A673 (cell line): ENCODE measurements at regions not wholly inside any gene's neighbourhood (a gene's known extent, or its start where the extent isn't known, plus 50 kb on each side); places are given as distances from the start of the nearest gene placed in this dataset.
A peak's percentile ranks its signal among the peaks of the same experiment; 100 is the strongest.

ENCODE experiments used
- BruUV-seq: library from RNA; stranded (reverse); fragments of 400-500 nt; replicated peaks from 2 replicates; lab custom pipeline; 2021; lab: Mats Ljungman, UMichigan
- CTCF ChIA-PET: fragments of 300-600 bp; sonication (Branson Sonifier 250); formaldehyde crosslinking; loops from one replicate; lab custom pipeline; 2022; ENCODE audit warnings: antibody characterized with exemption; lab: Charles Lee
- POLR2A ChIA-PET: fragments of 300-600 bp; sonication (Branson Sonifier 250); formaldehyde crosslinking; loops from one replicate; lab custom pipeline; 2022; ENCODE audit warnings: antibody characterized with exemption; ENCODE audit not compliant: low non-redundant PET; lab: Charles Lee
- DNase-seq: peaks from one replicate; pipeline ENCODE4 v3.0.0-alpha.2; 2015; ENCODE audit warnings: low spot score
- H3K27ac ChIP-seq: fragments of 200-600 bp; sonication (generic); 2 replicates; pipeline ENCODE4 v1.5.1; 2016; ENCODE audit warnings: mixed run types, low read depth, mild to moderate bottlenecking, mixed read lengths, antibody characterized with exemption, low read length; ENCODE audit not compliant: poor library complexity, severe bottlenecking
- H3K27me3 ChIP-seq: fragments of 200-600 bp; sonication (generic); replicated peaks from 2 replicates; pipeline ENCODE4 v1.6.1; 2017; ENCODE audit warnings: mixed run types, low read depth, mild to moderate bottlenecking, mixed read lengths, antibody characterized with exemption, low read length; ENCODE audit not compliant: insufficient read depth, poor library complexity
- H3K36me3 ChIP-seq: fragments of 200-600 bp; sonication (generic); 2 replicates; pipeline ENCODE4 v1.6.1; 2016; ENCODE audit warnings: mixed run types, mild to moderate bottlenecking, mixed read lengths, antibody characterized with exemption, low read length; ENCODE audit not compliant: insufficient read depth, poor library complexity, severe bottlenecking
- H3K4me1 ChIP-seq: fragments of 200-600 bp; sonication (generic); 2 replicates; pipeline ENCODE4 v1.6.1; 2017; ENCODE audit warnings: mixed run types, mild to moderate bottlenecking, mixed read lengths, antibody characterized with exemption, low read length; ENCODE audit not compliant: insufficient read depth, poor library complexity, severe bottlenecking
- H3K4me3 ChIP-seq: fragments of 200-600 bp; sonication (generic); 2 replicates; pipeline ENCODE4 v1.5.1; 2016; ENCODE audit warnings: low read depth, mixed run types, mild to moderate bottlenecking, mixed read lengths, low read length; ENCODE audit not compliant: poor library complexity, severe bottlenecking
- H3K9me3 ChIP-seq: fragments of 200-600 bp; sonication (generic); 2 replicates; pipeline ENCODE4 v1.6.1; 2016; ENCODE audit warnings: mixed run types, low read depth, mild to moderate bottlenecking, mixed read lengths, antibody characterized with exemption, low read length; ENCODE audit not compliant: poor library complexity, severe bottlenecking
- EZH2 ChIP-seq: fragments of 200-600 bp; sonication (generic); IDR thresholded peaks from 2 replicates; pipeline ENCODE4 v1.6.1; 2017; ENCODE audit warnings: borderline replicate concordance, low read depth, mild to moderate bottlenecking, mixed read lengths, antibody characterized with exemption, low read length; ENCODE audit not compliant: poor library complexity, severe bottlenecking
- intact Hi-C: fragments of 100-400 bp; cut with micrococcal nuclease; formaldehyde crosslinking; loops from one replicate; pipeline ENCODE4 v1.10.0; 2022; ENCODE audit not compliant: unreplicated experiment
- TF ChIP-seq, protein P1 (sequence below): fragments of 300-800, 200-600 bp; sonication (generic); conservative IDR thresholded peaks from 2 replicates; pipeline ENCODE4 v1.5.1; 2017; ENCODE audit warnings: low read depth, mild to moderate bottlenecking, antibody characterized with exemption, low read length, moderate library complexity, mixed read lengths

DNA sequence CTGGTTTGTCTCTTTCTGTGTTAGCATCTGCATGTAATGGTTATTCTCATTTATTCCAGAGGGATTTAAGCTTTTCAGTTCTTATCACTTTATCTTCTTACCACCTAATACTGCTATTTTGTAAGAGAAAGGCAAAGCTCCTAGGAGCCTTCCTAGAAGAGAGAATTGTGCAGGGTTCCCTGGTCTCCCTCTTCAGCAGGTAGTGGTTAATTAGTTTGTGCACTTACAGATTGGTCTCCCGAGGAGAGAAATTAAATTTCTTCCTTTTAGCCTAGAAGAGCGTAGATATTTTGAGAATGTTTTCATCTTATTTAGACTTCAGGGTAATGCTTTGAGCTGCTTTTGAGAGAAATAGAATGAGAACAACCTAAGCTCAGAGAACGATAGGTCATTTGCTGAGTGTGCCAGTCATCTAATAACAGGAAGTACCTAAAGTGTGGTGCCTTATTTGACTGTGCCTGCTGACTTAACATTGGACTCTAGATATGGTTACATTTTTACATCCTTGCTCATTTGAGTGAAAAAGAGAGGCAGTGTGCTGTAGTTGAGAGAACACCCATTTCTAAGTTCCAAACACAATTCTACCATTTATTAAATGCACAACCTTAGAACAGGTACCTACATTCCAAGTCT is 651.4 kb downstream of the STK39 start:
- ChIA-PET POLR2A (no interaction called here), CTCF (no interaction called here)
- H3K4me1 ChIP-seq = no peaks in the 10 kb centered on the region
- BruUV-seq = no TSS peak
- no peak overlapping the region for H3K4me3 ChIP-seq
- intact Hi-C loops = no loop called here
- DNase-seq = no peak
- H3K9me3 ChIP-seq = no peaks in the 10 kb centered on the region
- no peak for TF ChIP-seq EZH2
- TF ChIP-seq, protein P1, sequence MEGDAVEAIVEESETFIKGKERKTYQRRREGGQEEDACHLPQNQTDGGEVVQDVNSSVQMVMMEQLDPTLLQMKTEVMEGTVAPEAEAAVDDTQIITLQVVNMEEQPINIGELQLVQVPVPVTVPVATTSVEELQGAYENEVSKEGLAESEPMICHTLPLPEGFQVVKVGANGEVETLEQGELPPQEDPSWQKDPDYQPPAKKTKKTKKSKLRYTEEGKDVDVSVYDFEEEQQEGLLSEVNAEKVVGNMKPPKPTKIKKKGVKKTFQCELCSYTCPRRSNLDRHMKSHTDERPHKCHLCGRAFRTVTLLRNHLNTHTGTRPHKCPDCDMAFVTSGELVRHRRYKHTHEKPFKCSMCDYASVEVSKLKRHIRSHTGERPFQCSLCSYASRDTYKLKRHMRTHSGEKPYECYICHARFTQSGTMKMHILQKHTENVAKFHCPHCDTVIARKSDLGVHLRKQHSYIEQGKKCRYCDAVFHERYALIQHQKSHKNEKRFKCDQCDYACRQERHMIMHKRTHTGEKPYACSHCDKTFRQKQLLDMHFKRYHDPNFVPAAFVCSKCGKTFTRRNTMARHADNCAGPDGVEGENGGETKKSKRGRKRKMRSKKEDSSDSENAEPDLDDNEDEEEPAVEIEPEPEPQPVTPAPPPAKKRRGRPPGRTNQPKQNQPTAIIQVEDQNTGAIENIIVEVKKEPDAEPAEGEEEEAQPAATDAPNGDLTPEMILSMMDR = no peak
- no peaks in the 10 kb centered on the region for H3K36me3 ChIP-seq
- no peaks in the 10 kb centered on the region for H3K27me3 ChIP-seq
- H3K27ac ChIP-seq = no peak overlapping the region

DNA sequence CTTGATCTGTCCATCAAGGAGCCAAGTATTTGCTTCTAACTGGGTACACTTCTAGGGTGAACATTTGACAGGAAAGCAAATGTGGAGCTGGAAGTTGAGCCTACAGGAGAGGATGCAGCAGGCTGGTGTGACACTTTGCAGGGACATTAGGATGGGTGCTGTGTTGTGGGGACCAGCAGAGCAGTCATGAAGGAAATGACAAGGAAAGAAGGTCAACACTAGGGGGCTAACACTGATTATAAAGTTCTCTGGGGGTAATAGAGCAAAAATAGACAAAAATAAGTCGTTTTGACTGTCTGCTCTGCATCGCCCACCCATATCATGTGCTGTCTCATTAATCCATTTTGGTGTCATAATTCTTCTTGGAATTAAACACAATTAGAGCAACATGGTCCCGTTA is 652.4 kb downstream of the STK39 start:
- Histone ChIP-seq H3K36me3 (no peaks in the 10 kb centered on the region), H3K27ac (no peak overlapping the region), H3K27me3 (no peaks in the 10 kb centered on the region), H3K9me3 (no peaks in the 10 kb centered on the region), H3K4me1 (no peaks in the 10 kb centered on the region), H3K4me3 (no peak overlapping the region)
- BruUV-seq = no TSS peak
- no peak for TF ChIP-seq EZH2
- TF ChIP-seq, protein P1 = no peak
- intact Hi-C loops = no loop called here
- ChIA-PET CTCF (no interaction called here), POLR2A (no interaction called here)
- no peak for DNase-seq

DNA sequence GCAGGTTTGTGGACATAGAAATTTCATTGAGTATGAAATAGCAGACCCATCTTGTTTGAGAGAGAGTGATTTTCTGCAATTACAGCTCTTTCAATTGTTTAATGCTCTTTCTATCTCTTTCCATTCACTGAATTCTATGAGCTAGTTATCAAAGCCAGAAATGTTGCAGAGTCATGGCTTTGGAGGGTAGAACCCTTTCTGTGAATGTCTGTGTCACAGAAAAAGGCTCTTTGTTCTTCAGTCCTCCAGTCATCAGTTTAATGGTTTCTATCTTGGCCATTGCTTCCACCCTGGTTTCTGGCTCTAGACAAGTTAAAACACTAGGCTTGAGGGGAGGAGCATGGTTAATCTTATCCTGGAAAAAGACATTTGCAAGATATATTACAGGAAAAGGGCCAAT is 655.0 kb downstream of the STK39 start:
- TF ChIP-seq, protein P1 = no peak
- no peak for TF ChIP-seq EZH2
- H3K27me3 ChIP-seq = no peaks in the 10 kb centered on the region
- H3K36me3 ChIP-seq = no peaks in the 10 kb centered on the region
- no peaks in the 10 kb centered on the region for H3K4me1 ChIP-seq
- intact Hi-C loops = no loop called here
- H3K4me3 ChIP-seq = no peak overlapping the region
- peak; percentile 3 for DNase-seq
- H3K27ac ChIP-seq = no peak overlapping the region
- ChIA-PET POLR2A (no interaction called here), CTCF (no interaction called here)
- no peaks in the 10 kb centered on the region for H3K9me3 ChIP-seq
- no TSS peak for BruUV-seq
